ENCODE measurements at regions not wholly inside any gene's neighbourhood (a gene's known extent, or its start where the extent isn't known, plus 50 kb on each side); places are given as distances from the start of the nearest gene placed in this dataset.

DNA sequence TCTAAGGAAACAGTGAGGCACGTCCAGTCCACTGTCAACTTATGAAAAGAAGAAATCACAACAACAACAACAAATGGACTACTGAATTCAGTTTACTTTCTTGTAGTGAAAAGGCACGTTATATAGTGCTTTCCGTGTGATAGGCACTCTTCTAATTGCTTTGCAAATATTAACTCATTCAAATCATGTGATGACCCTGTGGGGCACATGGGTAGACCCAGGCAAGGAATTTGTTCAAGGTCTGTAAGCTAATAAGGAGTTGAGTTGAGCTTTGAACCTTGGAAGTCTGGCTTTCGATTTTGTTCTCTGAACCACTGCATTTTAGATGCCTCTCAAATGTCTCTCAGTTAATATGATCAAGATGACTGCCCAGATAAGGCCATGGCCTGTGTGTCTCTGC lies 295.1 kb upstream of the RBFOX1 start:
- ATAC-seq (replicated peaks): no peak
- no peaks in the 10 kb centered on the region for H3K27me3 Mint-ChIP-seq
- peaks cover 7% of the 10 kb centered on the region for H3K9me3 Mint-ChIP-seq
- no peaks in the 10 kb centered on the region for H3K36me3 Mint-ChIP-seq (ENCODE audit: low read depth)
- no peaks in the 10 kb centered on the region for H3K4me1 Mint-ChIP-seq
- H3K27ac Mint-ChIP-seq: no peak overlapping the region
- no peak overlapping the region for H3K4me3 Mint-ChIP-seq

GRCh38 chr16:7031031-7031430 lies 301.6 kb upstream of the RBFOX1 start:
- no peaks in the 10 kb centered on the region for H3K36me3 Mint-ChIP-seq (ENCODE audit: low read depth)
- ATAC-seq (replicated peaks): no peak
- H3K27me3 Mint-ChIP-seq: no peaks in the 10 kb centered on the region
- H3K4me3 Mint-ChIP-seq: no peak overlapping the region
- no peaks in the 10 kb centered on the region for H3K4me1 Mint-ChIP-seq
- no peak overlapping the region for H3K27ac Mint-ChIP-seq
- peaks cover 18% of the 10 kb centered on the region for H3K9me3 Mint-ChIP-seq

GRCh38 chr16:7027401-7027800 lies 305.2 kb upstream of the RBFOX1 start:
- H3K36me3 Mint-ChIP-seq (ENCODE audit: low read depth): no peaks in the 10 kb centered on the region
- H3K27ac Mint-ChIP-seq: no peak overlapping the region
- no peak for ATAC-seq (replicated peaks)
- no peaks in the 10 kb centered on the region for H3K27me3 Mint-ChIP-seq
- H3K9me3 Mint-ChIP-seq: peaks cover 15% of the 10 kb centered on the region
- H3K4me3 Mint-ChIP-seq: no peak overlapping the region
- no peaks in the 10 kb centered on the region for H3K4me1 Mint-ChIP-seq

DNA sequence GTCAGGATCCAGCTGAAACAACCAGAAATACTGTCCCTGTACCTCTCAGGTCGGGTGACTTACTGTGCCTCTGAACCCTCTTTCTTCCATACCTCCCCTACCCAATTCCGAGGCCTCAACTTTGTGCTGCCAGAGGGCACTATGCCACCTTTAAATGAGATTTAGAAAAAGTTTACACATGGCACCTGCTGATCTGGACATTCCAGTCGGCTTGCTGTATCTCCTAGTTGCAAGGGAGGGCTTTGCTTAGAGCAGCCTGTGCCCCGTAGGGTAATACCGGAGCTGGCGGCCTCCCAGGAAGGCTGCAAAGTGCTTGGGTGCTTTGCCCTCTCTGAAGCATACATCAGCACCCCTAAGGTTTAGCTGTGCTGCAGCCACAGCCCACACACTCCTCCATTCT lies 306.0 kb upstream of the RBFOX1 start:
- Mint-ChIP-seq H3K27ac (no peak overlapping the region), H3K9me3 (peaks cover 15% of the 10 kb centered on the region), H3K4me1 (no peaks in the 10 kb centered on the region), H3K4me3 (no peak overlapping the region), H3K36me3 (ENCODE audit: low read depth) (no peaks in the 10 kb centered on the region), H3K27me3 (no peaks in the 10 kb centered on the region)
- ATAC-seq (replicated peaks): no peak

GRCh38 chr16:7025616-7026190 lies 306.9 kb upstream of the RBFOX1 start:
- Mint-ChIP-seq H3K27ac (no peak overlapping the region), H3K4me1 (no peaks in the 10 kb centered on the region), H3K9me3 (peaks cover 13% of the 10 kb centered on the region), H3K4me3 (no peak overlapping the region), H3K36me3 (ENCODE audit: low read depth) (no peaks in the 10 kb centered on the region), H3K27me3 (no peaks in the 10 kb centered on the region)
- no peak for ATAC-seq (replicated peaks)

GRCh38 chr16:7021653-7022275 lies 310.9 kb upstream of the RBFOX1 start:
- H3K27ac Mint-ChIP-seq: no peak overlapping the region
- H3K36me3 Mint-ChIP-seq (ENCODE audit: low read depth): no peaks in the 10 kb centered on the region
- H3K4me1 Mint-ChIP-seq: no peaks in the 10 kb centered on the region
- no peak for ATAC-seq (replicated peaks)
- peaks cover 18% of the 10 kb centered on the region for H3K9me3 Mint-ChIP-seq
- no peaks in the 10 kb centered on the region for H3K27me3 Mint-ChIP-seq
- no peak overlapping the region for H3K4me3 Mint-ChIP-seq

- Mint-ChIP-seq H3K9me3 (peaks cover 12% of the 10 kb centered on the region), H3K27ac (no peak overlapping the region), H3K27me3 (no peaks in the 10 kb centered on the region), H3K4me3 (no peak overlapping the region), H3K4me1 (no peaks in the 10 kb centered on the region), H3K36me3 (ENCODE audit: low read depth) (no peaks in the 10 kb centered on the region)
- no peak for ATAC-seq (replicated peaks)
Measured at GRCh38 chr16:7017006-7017662, 315.5 kb upstream of the RBFOX1 start.

GRCh38 chr16:7014756-7015155 lies 317.9 kb upstream of the RBFOX1 start:
- no peak for ATAC-seq (replicated peaks)
- H3K27ac Mint-ChIP-seq: no peak overlapping the region
- peaks cover 19% of the 10 kb centered on the region for H3K9me3 Mint-ChIP-seq
- no peaks in the 10 kb centered on the region for H3K4me1 Mint-ChIP-seq
- H3K27me3 Mint-ChIP-seq: no peaks in the 10 kb centered on the region
- H3K36me3 Mint-ChIP-seq (ENCODE audit: low read depth): no peaks in the 10 kb centered on the region
- H3K4me3 Mint-ChIP-seq: no peak overlapping the region

GRCh38 chr16:7013990-7014389 lies 318.7 kb upstream of the RBFOX1 start:
- no peaks in the 10 kb centered on the region for H3K36me3 Mint-ChIP-seq (ENCODE audit: low read depth)
- no peak overlapping the region for H3K27ac Mint-ChIP-seq
- H3K27me3 Mint-ChIP-seq: no peaks in the 10 kb centered on the region
- H3K4me3 Mint-ChIP-seq: no peak overlapping the region
- ATAC-seq (replicated peaks): no peak
- no peaks in the 10 kb centered on the region for H3K4me1 Mint-ChIP-seq
- peaks cover 17% of the 10 kb centered on the region for H3K9me3 Mint-ChIP-seq

- Mint-ChIP-seq H3K27me3 (no peaks in the 10 kb centered on the region), H3K27ac (no peak overlapping the region), H3K4me1 (no peaks in the 10 kb centered on the region), H3K4me3 (no peak overlapping the region), H3K9me3 (peaks cover 19% of the 10 kb centered on the region), H3K36me3 (ENCODE audit: low read depth) (no peaks in the 10 kb centered on the region)
- no peak for ATAC-seq (replicated peaks)
Measured at GRCh38 chr16:7004266-7004665, 328.4 kb upstream of the RBFOX1 start.

GRCh38 chr16:6993544-6993943 lies 339.1 kb upstream of the RBFOX1 start:
- H3K4me3 Mint-ChIP-seq: no peak overlapping the region
- H3K36me3 Mint-ChIP-seq (ENCODE audit: low read depth): no peaks in the 10 kb centered on the region
- no peaks in the 10 kb centered on the region for H3K4me1 Mint-ChIP-seq
- no peak for ATAC-seq (replicated peaks)
- no peak overlapping the region for H3K27ac Mint-ChIP-seq
- peaks cover 15% of the 10 kb centered on the region for H3K9me3 Mint-ChIP-seq
- no peaks in the 10 kb centered on the region for H3K27me3 Mint-ChIP-seq

DNA sequence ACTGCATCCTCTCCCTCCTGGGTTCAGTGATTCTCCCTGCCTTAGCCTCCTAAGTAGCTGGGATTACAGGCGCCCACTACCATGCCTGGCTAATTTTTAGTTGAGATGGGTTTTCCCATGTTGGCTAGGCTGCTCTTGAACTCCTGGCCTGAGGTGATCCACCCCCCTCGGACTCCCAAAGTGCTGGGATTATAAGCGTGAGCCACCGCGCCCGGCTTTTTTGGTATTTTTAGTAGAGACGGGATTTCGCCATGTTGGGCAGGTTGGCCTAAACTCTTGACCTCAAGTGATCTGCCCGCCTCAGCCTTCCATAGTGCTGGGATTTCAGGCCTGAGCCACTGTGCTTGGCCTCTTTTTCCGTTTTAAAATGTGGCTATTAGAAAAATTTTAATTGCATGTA lies 343.8 kb upstream of the RBFOX1 start:
- Mint-ChIP-seq H3K27ac (no peak overlapping the region), H3K4me3 (no peak overlapping the region), H3K9me3 (peaks cover 19% of the 10 kb centered on the region), H3K36me3 (ENCODE audit: low read depth) (no peaks in the 10 kb centered on the region), H3K4me1 (no peaks in the 10 kb centered on the region), H3K27me3 (no peaks in the 10 kb centered on the region)
- no peak for ATAC-seq (replicated peaks)

GRCh38 chr16:6977916-6978315 lies 354.7 kb upstream of the RBFOX1 start:
- no peaks in the 10 kb centered on the region for H3K36me3 Mint-ChIP-seq (ENCODE audit: low read depth)
- H3K27me3 Mint-ChIP-seq: no peaks in the 10 kb centered on the region
- ATAC-seq (replicated peaks): no peak

GRCh38 chr16:6977291-6977690 lies 355.4 kb upstream of the RBFOX1 start:
- H3K36me3 Mint-ChIP-seq (ENCODE audit: low read depth): no peaks in the 10 kb centered on the region
- H3K9me3 Mint-ChIP-seq: peaks cover 12% of the 10 kb centered on the region
- no peaks in the 10 kb centered on the region for H3K4me1 Mint-ChIP-seq
- no peak for ATAC-seq (replicated peaks)
- H3K27me3 Mint-ChIP-seq: no peaks in the 10 kb centered on the region
- H3K27ac Mint-ChIP-seq: no peak overlapping the region
- H3K4me3 Mint-ChIP-seq: no peak overlapping the region

More at GRCh38 chr16:6977916-6978315, 354.7 kb upstream of the RBFOX1 start:
- Mint-ChIP-seq H3K4me3 (no peak overlapping the region), H3K4me1 (no peaks in the 10 kb centered on the region), H3K9me3 (peaks cover 8% of the 10 kb centered on the region), H3K27ac (no peak overlapping the region)

DNA sequence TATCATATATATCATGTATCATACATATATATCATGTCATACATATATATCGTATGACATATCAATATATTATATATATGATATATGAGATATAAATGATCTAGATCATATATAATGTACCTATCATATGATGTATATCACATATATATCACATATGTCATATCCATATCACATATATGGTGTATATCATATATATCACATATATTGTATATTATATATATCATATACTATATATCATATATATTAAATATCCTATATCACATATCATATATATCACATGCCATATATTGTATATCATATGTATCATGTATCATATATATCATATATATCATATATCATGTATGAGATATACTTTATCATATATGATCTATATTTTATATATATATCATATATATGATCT lies 355.9 kb upstream of the RBFOX1 start:
- no peak for ATAC-seq (replicated peaks)
- H3K36me3 Mint-ChIP-seq (ENCODE audit: low read depth): no peaks in the 10 kb centered on the region
- H3K27me3 Mint-ChIP-seq: no peaks in the 10 kb centered on the region
- H3K4me1 Mint-ChIP-seq: no peaks in the 10 kb centered on the region
- H3K9me3 Mint-ChIP-seq: peaks cover 14% of the 10 kb centered on the region
- H3K27ac Mint-ChIP-seq: no peak overlapping the region
- H3K4me3 Mint-ChIP-seq: no peak overlapping the region
